ENCODE measurements at regions not wholly inside any gene's neighbourhood (a gene's known extent, or its start where the extent isn't known, plus 50 kb on each side); places are given as distances from the start of the nearest gene placed in this dataset.
"Not testable (repeated sequence)": the region's sequence is repeated elsewhere in the genome, so short reads cannot be mapped to it uniquely, and the experiment has no call there.

GRCh38 chr14:25699981-25700380 lies 650.0 kb upstream of the STXBP6 start:
- DNase-seq = no peak

GRCh38 chr14:25698111-25698510 lies 648.2 kb upstream of the STXBP6 start:
- no peak for DNase-seq

- no peak for DNase-seq
Observed at GRCh38 chr14:25696176-25696575, 646.2 kb upstream of the STXBP6 start.

- DNase-seq = no peak
Observed at GRCh38 chr14:25685004-25685403, 635.1 kb upstream of the STXBP6 start.

- DNase-seq = no peak
Observed at GRCh38 chr14:25680934-25681333, 631.0 kb upstream of the STXBP6 start.

GRCh38 chr14:25680511-25680910 lies 630.6 kb upstream of the STXBP6 start:
- DNase-seq = not testable (repeated sequence)

GRCh38 chr14:25677111-25677510 lies 627.2 kb upstream of the STXBP6 start:
- DNase-seq = no peak

GRCh38 chr14:25667387-25667786 lies 617.4 kb upstream of the STXBP6 start:
- DNase-seq = no peak

GRCh38 chr14:25666877-25667276 lies 616.9 kb upstream of the STXBP6 start:
- no peak for DNase-seq

- DNase-seq = no peak
Observed at GRCh38 chr14:25658988-25659387, 609.0 kb upstream of the STXBP6 start.

- DNase-seq = no peak
Observed at GRCh38 chr14:25630447-25630846, 580.5 kb upstream of the STXBP6 start.

- no peak for DNase-seq
Observed at GRCh38 chr14:25628978-25629377, 579.0 kb upstream of the STXBP6 start.

- DNase-seq = no peak
Observed at GRCh38 chr14:25628390-25628789, 578.4 kb upstream of the STXBP6 start.

- DNase-seq = no peak
Observed at GRCh38 chr14:25626986-25627385, 577.0 kb upstream of the STXBP6 start.

- DNase-seq = no peak
Observed at GRCh38 chr14:25622763-25623162, 572.8 kb upstream of the STXBP6 start.

- DNase-seq = no peak
Observed at GRCh38 chr14:25620515-25620914, 570.6 kb upstream of the STXBP6 start.

- no peak for DNase-seq
Observed at GRCh38 chr14:25615174-25615573, 565.2 kb upstream of the STXBP6 start.

- no peak for DNase-seq
Observed at GRCh38 chr14:25607192-25607591, 557.2 kb upstream of the STXBP6 start.

- no peak for DNase-seq
Observed at GRCh38 chr14:25602106-25602505, 552.2 kb upstream of the STXBP6 start.

GRCh38 chr14:25588751-25589150 lies 538.8 kb upstream of the STXBP6 start:
- no peak for DNase-seq

GRCh38 chr14:25574628-25575325 lies 524.8 kb upstream of the STXBP6 start:
- DNase-seq = no peak

GRCh38 chr14:25570483-25570882 lies 520.5 kb upstream of the STXBP6 start:
- no peak for DNase-seq

- DNase-seq = no peak
Observed at GRCh38 chr14:25557466-25557865, 507.5 kb upstream of the STXBP6 start.

- DNase-seq = no peak
Observed at GRCh38 chr14:25552826-25553225, 502.9 kb upstream of the STXBP6 start.

GRCh38 chr14:25551674-25552073 lies 501.7 kb upstream of the STXBP6 start:
- DNase-seq = no peak

Measured in CD4-positive, alpha-beta T cell treated with Interleukin-4 for 4 hours (primary cell).